GM03348 (cell line): ENCODE measurements at regions not wholly inside any gene's neighbourhood (a gene's known extent, or its start where the extent isn't known, plus 50 kb on each side); places are given as distances from the start of the nearest gene placed in this dataset.
A peak's percentile ranks its signal among the peaks of the same experiment; 100 is the strongest.

ENCODE experiments used
- DNase-seq: peaks from one replicate; pipeline ENCODE4 v3.0.0; 2012; ENCODE audit warnings: low spot score

DNA sequence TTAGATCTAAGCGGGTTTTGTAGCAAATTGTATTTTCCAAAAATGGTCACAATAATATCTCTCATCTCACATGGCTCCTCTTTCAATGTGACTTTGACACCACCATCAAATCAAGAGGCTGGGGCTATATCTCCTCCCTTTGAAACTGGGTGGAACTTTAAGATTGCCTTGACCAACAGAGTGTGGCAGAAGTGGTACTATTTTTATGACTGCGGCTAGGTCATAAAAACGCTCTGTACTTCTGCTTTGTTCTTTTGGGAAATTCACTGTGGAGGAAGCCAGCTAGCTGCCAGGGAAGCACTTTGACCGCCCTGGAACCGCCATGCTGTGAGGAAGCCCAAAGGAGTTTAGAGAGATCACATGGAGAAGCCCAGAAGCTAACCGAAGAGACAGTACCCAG lies 50.7 kb upstream of the ACOT11 start:
- DNase-seq: no peak

GRCh38 chr1:54495954-54496353 lies 52.1 kb upstream of the ACOT11 start:
- DNase-seq: no peak

DNA sequence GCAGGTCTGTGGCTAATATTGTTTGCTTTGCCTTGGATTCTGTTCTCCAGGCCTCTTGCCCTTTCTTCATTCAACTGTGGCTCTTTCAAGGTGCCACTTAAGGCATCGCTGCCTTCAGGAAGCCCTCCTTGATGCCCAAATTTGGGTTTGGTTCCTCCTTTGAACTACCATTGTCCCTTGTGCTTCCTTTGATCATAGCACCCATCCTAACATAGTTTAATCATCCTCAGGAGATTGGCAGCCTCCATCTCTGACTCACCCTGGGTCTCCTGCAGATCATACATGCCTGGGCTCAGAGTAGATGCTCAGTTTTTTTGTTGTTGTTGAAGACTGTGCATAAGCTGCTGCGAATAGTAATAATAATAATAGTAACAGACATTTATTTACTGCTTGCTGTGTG lies 54.4 kb upstream of the ACOT11 start:
- peak; percentile 42 for DNase-seq

DNA sequence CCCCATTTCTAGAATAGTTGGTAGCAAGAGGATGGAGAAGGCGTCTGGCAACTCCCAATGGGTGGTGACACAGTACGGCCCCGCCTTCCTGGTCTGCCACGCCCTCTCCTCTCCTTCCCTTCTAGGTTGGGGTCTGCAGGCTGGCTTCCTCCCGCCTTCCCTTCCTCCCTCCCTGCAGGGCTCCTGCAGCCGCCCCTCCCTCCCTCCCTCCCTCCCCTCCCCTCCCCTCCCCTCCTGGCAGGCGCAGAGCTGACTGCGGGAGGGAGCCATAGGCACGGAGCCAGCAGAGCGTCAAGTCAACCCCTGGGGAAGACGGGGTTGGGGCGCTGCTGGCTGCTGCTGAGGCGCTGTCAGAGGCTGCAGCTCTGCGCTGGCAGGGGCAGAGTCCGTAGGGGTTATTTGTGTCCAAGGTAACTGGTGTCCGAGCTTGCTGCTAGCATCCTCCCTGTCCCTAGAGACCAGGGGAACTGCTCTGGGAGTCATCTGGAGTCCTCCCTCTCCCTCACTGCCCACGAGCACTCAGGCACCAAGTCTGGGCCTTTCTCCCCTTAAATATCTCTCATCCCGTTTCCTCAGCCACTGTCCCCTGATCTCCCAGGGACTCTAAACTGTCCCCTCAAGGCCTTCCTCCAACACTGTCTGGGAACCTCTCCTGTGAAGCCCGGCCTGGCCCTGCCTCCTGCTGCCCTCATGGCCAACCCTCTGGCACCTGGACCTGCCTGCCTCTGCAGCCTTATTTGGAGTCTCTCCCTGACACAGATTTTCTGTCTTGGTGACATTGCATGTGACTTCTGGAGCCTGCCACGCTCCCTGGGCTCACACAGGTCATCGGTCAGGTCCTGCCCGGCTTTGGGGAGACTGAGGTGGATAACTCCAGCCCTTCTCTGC lies 57.4 kb upstream of the ACOT11 start:
- DNase-seq: peak; percentile 39

GRCh38 chr1:54489627-54490250 lies 58.3 kb upstream of the ACOT11 start:
- no peak for DNase-seq

GRCh38 chr1:54488779-54489626 lies 59.0 kb upstream of the ACOT11 start:
- DNase-seq: peak; percentile 96

DNA sequence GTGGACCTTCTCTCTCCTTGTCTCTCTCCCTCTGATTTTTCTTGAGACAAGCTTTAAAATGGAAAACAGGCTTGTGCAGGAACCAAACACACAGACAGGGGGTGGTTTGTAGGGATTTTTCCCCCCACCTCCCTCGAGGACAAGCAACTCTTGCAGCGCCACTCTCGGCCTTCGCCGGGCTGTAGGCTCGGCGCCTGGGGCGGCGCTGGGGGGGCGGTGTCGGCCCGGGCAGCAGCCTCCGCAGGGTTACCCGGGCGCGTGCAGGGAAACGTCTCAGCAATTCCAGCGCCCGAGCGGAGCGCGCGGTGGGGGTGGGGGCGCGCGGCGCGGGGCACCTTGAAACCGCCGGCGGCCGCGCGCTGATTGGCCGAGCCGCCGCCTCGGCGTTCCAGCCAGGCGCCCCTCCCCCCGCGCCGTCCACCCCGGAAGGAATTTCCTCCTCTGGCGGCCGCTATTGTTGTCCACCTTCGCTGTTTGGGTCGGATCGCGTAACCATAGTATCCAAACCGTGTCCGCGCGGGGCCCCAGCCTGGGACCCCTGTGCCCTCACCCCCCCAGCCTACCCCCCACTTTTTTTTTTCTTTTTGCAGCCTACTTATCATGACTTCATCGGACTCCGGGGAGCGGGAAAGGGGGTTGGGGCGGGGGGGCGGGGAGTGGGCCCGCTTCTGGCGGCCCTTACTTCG lies 59.8 kb upstream of the ACOT11 start:
- peak; percentile 99 for DNase-seq

DNA sequence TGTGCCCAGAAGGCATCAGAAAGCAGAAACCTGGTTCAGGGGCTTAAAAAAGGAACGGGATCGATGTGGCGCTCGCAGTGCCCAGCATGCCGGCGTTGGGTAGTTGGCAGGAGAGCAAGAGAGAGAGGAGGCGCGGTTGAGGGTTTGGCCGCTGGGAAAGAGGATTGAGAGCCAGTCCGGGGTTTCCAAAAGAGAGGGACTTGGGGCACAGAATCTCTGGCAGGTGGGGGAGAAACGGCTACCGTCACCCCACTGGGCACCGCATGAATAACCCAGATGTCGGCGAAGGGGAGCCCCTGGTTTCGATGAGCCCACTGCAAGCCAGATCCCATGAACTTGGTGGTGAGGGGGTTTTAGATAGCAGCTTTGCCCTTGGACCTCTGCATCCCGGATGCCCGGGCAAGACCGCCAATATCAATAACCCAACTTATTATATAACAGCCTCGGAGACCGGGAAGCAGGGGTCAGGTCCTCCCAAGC lies 60.4 kb upstream of the ACOT11 start:
- peak; percentile 49 for DNase-seq

GRCh38 chr1:54486907-54487306 lies 61.1 kb upstream of the ACOT11 start:
- no peak for DNase-seq

DNA sequence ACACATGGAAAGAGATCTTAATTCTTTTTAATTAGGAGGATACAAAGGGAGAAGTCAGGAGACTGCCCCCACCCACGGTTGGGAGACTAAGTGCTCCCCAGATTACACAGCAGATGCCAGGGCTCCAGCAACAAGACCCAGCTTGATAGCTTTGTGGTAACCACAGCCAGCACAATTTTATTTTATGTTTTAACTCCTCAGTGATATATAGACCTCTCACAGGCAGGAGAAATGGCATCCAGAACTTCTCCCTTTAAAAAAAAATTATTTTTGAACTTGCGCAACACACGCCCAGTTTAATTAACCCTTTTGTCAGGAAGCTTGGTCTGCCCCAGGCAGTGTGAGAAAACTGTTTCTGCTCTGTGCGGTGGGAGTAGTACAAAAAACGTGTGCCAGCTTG lies 62.6 kb upstream of the ACOT11 start:
- DNase-seq: no peak

DNA sequence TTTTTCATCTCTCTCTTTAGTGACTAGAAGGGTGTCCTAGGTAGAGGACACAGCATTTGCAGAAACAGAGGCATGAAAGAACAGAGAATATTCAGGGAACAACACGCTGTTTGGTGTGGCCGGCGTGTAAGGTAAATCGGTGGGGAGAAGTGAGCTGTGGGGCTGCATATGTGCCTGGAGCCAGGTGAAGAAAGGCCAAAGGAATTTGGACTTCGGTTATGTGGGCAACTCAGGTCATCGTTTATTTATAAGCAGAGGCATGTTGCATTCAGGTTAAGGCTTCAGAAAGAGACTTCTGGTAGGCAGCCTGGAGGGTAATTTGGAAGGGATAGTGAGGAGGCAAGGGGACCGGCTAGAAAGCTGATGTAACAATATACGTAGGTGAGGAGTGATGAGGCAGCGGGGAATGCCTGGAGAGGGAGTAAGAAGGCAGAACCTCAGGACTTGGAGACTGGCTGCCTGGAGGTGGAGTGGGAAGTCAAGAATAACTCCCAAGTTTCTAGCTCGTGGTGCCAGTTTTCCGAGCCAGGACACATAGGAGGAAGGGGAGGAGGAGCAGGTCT lies 64.1 kb upstream of the ACOT11 start:
- no peak for DNase-seq

DNA sequence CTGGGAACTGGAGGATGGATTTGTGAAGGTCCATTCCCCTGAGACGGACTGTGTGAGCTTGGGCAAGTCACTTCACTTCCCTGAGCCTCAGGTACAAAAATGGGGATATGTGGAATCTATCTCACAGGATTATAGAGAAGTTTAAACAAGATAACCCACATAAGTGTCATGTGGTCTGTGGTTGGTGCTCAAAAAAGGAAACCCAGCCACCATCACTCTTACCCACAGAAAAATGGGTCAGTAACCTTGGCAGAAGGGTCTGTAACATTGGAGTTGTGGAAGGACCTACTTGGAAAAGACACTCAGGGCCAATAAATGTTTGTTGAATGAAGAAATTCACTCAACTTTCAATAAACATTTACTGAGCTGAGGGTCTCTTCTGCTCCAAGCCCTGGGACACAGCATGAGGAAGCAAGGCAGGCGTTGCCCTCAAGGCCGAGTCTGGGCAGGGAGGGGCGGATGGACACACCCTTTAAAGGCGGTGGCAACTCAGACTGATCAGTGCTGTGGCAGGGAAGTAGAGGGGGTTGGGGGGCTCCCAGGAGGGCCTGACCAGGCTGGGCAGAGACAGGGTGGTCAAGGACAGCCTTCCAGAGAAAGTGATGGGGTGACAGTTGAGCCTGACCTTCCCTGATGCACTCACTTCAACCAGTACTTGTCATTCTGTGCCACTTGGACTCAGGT lies 66.7 kb upstream of the ACOT11 start:
- no peak for DNase-seq

- DNase-seq: no peak
Measured at GRCh38 chr1:54480525-54480848, 67.5 kb upstream of the ACOT11 start.

GRCh38 chr1:54479841-54480524 lies 68.0 kb upstream of the ACOT11 start:
- no peak for DNase-seq

DNA sequence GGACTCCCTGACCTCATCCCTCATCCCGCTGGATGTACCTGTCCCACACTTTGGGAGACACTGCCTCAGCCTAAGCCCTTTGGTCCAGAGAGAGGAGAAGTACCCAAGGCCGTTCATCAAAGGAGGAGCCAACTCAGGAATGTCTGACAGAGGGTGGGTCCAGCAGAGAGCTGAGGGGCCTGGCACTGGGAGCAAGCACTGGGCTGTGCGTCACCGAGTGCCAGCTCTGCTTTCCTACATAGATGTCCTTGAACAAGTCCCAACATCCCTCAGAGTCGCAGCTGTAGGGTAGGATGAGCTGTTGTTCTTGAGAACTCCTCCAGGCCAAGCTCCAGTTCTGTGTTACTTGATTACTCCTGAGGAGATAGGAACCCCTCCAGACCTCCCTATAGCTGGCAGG lies 68.8 kb upstream of the ACOT11 start:
- DNase-seq: no peak

GRCh38 chr1:54477153-54477561 lies 70.9 kb upstream of the ACOT11 start:
- DNase-seq: no peak

DNA sequence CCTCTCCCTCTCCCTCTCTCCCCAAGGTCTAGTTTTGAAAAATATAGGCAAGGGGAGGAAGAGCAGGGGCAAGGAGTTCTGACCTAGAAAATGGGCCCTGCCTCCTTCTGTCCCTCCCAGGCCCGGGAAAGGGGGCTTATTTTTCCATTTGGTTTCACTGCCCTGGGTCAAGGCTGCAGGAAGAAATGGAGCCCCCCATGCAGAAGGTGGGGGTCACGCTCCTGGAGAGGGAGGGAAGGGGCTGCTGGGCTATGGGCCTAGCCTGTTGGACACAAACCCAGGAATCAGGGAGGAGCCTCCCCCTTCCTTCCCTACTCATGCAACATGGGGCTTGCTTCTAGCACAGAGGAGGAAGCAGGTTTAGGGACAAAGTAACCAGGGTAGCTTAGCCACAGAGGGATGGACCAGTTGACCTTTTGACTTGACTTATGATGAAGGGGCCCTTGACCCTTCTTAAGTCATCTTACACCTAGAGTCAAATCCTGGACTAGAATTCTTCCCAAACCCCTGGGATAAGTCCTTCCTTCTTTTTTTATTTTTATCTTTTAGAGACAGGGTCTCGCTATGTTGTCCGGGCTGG lies 70.4 kb upstream of the SSBP3 start:
- DNase-seq: no peak

- DNase-seq: no peak
Measured at GRCh38 chr1:54475946-54476516, 69.8 kb upstream of the SSBP3 start.

DNA sequence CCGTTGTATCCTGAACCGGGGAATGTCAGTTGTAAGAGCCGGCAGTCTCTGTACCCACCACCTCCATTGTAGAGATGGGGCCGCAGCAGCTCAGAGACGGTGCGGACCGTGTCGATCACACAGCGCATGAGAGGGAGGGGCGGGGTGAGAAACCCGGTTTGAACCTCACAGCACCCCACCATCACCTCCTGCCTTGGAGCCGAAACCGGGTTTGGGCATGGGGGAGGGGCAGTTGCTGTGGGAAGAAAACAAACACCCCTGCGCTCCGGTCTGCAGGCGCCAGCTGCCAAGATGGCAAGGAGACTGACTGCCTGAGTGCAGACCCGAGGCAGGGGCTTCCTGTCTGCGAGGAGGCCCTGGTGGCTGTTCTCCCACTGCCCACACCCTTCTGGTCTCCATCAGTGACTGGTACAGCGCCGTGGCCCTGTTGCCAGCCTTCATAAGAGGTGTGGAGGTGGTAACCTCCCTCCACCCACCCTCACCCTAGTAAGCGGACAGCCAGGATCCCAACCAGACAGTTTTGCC lies 69.2 kb upstream of the SSBP3 start:
- no peak for DNase-seq
